AG20443 (cell line): ENCODE measurements at regions not wholly inside any gene's neighbourhood (a gene's known extent, or its start where the extent isn't known, plus 50 kb on each side); places are given as distances from the start of the nearest gene placed in this dataset.
"Not testable (repeated sequence)": the region's sequence is repeated elsewhere in the genome, so short reads cannot be mapped to it uniquely, and the experiment has no call there.

Source experiments
- DNase-seq: peaks from one replicate; pipeline ENCODE4 v3.0.0; 2012; ENCODE audit warnings: low spot score, mixed read lengths

- DNase-seq, result no peak
These were observed 98.2 kb upstream of the C14orf180 start for GRCh38 chr14:104481323-104481722.

- DNase-seq, result not testable (repeated sequence)
These were observed 97.5 kb upstream of the C14orf180 start for GRCh38 chr14:104482017-104482416.

GRCh38 chr14:104486222-104486923 is 93.2 kb upstream of the C14orf180 start:
- DNase-seq, result no peak

- no peak for DNase-seq
These were observed 85.1 kb upstream of the C14orf180 start for GRCh38 chr14:104494483-104494882.

GRCh38 chr14:104496095-104496494 is 83.5 kb upstream of the C14orf180 start:
- DNase-seq, result no peak

- peak; percentile 5 for DNase-seq
These were observed 79.5 kb upstream of the C14orf180 start for GRCh38 chr14:104499784-104500760.

GRCh38 chr14:104502060-104502459 is 77.5 kb upstream of the C14orf180 start:
- DNase-seq, result no peak

GRCh38 chr14:104503691-104504090 is 75.9 kb upstream of the C14orf180 start:
- DNase-seq, result peak; percentile 6

- DNase-seq, result no peak
These were observed 75.3 kb upstream of the C14orf180 start for GRCh38 chr14:104504172-104504735.

- peak; percentile 13 for DNase-seq
These were observed 74.2 kb upstream of the C14orf180 start for GRCh38 chr14:104505085-104506074.

GRCh38 chr14:104506461-104507253 is 72.9 kb upstream of the C14orf180 start:
- DNase-seq, result no peak

GRCh38 chr14:104507443-104507842 is 72.1 kb upstream of the C14orf180 start:
- DNase-seq, result no peak

- DNase-seq, result no peak
These were observed 69.9 kb upstream of the C14orf180 start for GRCh38 chr14:104509673-104510072.

GRCh38 chr14:104510216-104510615 is 69.3 kb upstream of the C14orf180 start:
- DNase-seq, result no peak

GRCh38 chr14:104510794-104511611 is 68.6 kb upstream of the C14orf180 start:
- DNase-seq, result no peak

- no peak for DNase-seq
These were observed 67.5 kb upstream of the C14orf180 start for GRCh38 chr14:104512061-104512460.

GRCh38 chr14:104512771-104513640 is 66.6 kb upstream of the C14orf180 start:
- DNase-seq, result no peak

GRCh38 chr14:104513641-104514046 is 65.9 kb upstream of the C14orf180 start:
- no peak for DNase-seq
